GM13977 (cell line): ENCODE measurements at regions not wholly inside any gene's neighbourhood (a gene's known extent, or its start where the extent isn't known, plus 50 kb on each side); places are given as distances from the start of the nearest gene placed in this dataset.

ENCODE experiments used
- DNase-seq: peaks from one replicate; pipeline ENCODE4 v3.0.0; 2012; ENCODE audit warnings: low spot score
- CTCF ChIP-seq: IDR thresholded peaks from 2 replicates; pipeline ENCODE4 v1.5.1; 2012; ENCODE audit warnings: mild to moderate bottlenecking, control low read depth; ENCODE audit not compliant: insufficient read depth; ENCODE audit errors: extremely low read depth, missing control alignments
- in situ Hi-C: fragments of 300-500 bp; cut with MboI; formaldehyde crosslinking; loops from one replicate; pipeline ENCODE4 v1.12.0; 2022; ENCODE audit warnings: low sequenced_read_pairs, low pct_unique_long_range_greater_than_20kb, mixed read lengths, inconsistent platforms; ENCODE audit not compliant: unreplicated experiment

GRCh38 chr2:187118331-187119099, 269.5 kb upstream of the ZSWIM2 start:
- in situ Hi-C loops: no loop called here
- DNase-seq: no peak
- no peak for TF ChIP-seq CTCF

DNA sequence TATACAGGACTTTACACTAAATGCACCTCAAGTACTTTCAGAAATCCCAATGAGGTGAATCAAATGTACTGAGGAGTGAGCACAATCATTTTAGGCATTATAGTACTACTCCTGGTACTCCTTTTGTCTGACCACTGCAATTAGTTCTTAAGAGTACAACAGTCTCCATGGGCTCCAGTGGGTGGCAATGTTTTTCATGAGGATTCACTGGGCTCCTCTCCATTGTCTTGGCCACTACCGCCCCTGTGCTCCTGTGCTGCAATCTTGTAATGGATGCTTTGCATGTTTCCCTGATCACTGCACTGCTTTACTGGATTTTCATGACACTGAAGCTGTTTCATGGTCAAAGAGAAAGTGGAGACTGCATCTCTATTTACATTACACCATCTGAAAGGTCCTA, 268.5 kb upstream of the ZSWIM2 start:
- no peak for TF ChIP-seq CTCF
- no peak for DNase-seq
- in situ Hi-C loops: no loop called here

- in situ Hi-C loops: no loop called here
- no peak for TF ChIP-seq CTCF
Observed at GRCh38 chr2:187115627-187116026, 266.7 kb upstream of the ZSWIM2 start.

GRCh38 chr2:187107001-187107400, 258.0 kb upstream of the ZSWIM2 start:
- in situ Hi-C loops: no loop called here
- DNase-seq: no peak
- no peak for TF ChIP-seq CTCF

More at GRCh38 chr2:187115627-187116026, 266.7 kb upstream of the ZSWIM2 start:
- DNase-seq: no peak

DNA sequence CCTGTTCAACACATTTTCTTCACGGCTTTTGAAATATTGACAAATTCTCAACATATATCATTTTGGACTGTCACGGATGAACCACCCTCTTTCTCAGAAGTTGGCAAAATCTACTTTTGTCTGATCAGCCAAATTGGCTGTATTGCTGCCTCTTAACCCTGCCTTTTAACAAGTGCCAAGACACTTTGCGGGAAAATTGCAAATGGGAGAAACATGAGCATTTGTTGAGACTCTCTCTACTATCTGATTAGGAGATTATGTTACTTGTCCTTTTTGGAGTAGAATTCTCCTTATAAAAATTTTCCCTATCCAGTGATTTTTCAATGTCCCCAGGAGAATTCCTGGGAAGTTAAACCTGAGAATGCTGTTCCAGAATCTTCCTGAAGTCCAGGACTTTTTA, 256.2 kb upstream of the ZSWIM2 start:
- TF ChIP-seq CTCF: no peak
- in situ Hi-C loops: no loop called here
- DNase-seq: no peak

DNA sequence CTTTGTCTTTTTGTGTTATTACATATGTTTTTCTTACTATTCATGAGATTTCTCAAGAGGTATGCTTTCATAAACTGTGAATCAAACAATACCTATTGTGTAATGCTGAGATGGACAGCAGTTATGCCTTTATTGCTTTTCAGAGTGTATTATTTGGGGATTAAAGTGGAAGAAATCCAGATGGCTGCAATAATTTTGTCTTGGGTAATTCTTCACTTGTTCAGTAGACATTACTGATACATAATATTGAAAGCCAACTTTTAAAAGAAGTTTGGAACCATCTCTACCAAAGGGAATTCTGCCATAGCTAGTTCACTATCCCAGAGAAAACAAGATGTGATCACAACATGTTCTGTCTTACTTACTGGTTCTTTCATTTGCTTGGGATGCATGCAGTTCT, 253.4 kb upstream of the ZSWIM2 start:
- in situ Hi-C loops: no loop called here
- no peak for TF ChIP-seq CTCF

GRCh38 chr2:187098154-187098553, 249.2 kb upstream of the ZSWIM2 start:
- in situ Hi-C loops: no loop called here
- DNase-seq: no peak
- no peak for TF ChIP-seq CTCF

More for the DNA sequence above, 253.4 kb upstream of the ZSWIM2 start:
- no peak for DNase-seq
